ENCODE measurements at regions not wholly inside any gene's neighbourhood (a gene's known extent, or its start where the extent isn't known, plus 50 kb on each side); places are given as distances from the start of the nearest gene placed in this dataset.
A peak's percentile ranks its signal among the peaks of the same experiment; 100 is the strongest.

- Histone ChIP-seq H3K27ac (ENCODE audit: extremely low read length, insufficient read depth, low read length) (peak overlapping the region; percentile 93), H3K4me3 (replicated peaks in 1 of 3; ENCODE audit: insufficient read depth in 1 of 3, low read depth in 2 of 3, low read length in 3 of 3) (peak overlapping the region; percentile 60 to 77 (median 64)), H4K20me1 (ENCODE audit: insufficient read depth, low read length) (no peaks in the 10 kb centered on the region), H3K9ac (ENCODE audit: insufficient read depth, low read depth, low read length) (peak overlapping the region; percentile 84), H2AFZ (ENCODE audit: low read length) (no peak overlapping the region), H3K27me3 (ENCODE audit: control insufficient read depth in 1 of 2, insufficient read depth in 2 of 2, low read length in 2 of 2) (no peaks in the 10 kb centered on the region), H3K9me3 (ENCODE audit: low read length) (no peaks in the 10 kb centered on the region), H3K4me1 (ENCODE audit: insufficient read depth, low read length) (peaks cover 64% of the 10 kb centered on the region), H3K79me2 (ENCODE audit: insufficient read depth, low read length) (no peaks in the 10 kb centered on the region), H3K36me3 (replicated peaks in 1 of 2; ENCODE audit: control insufficient read depth in 1 of 2, insufficient read depth in 2 of 2, low read length in 2 of 2) (no peaks in the 10 kb centered on the region), H3K4me2 (ENCODE audit: low read depth, low read length) (peak overlapping the region; percentile 95)
- peak; percentile 1; the same call in 2 of the 3 replicates for ATAC-seq
- in situ Hi-C loops (cut with HindIII; ENCODE audit: extremely low pct_ligation_motif_present, low pct_unique_long_range_greater_than_20kb) (loop anchor here (5.0 kb wide), 1 partner anchor 160 kb away; the partner anchor contains the start of gene TBL1XR1), intact Hi-C loops (cut with micrococcal nuclease; ENCODE audit: unreplicated experiment) (loop anchor here (1.0 to 5.0 kb wide), 5 partner anchors 19 to 465 kb away; no protein-coding TSS in a partner anchor)
- ChIA-PET POLR2A (interaction anchor here (1.0 to 1.4 kb wide), 3 partner anchors 15 to 160 kb away, joined by 3 to 5 read pairs (median 3); partner anchors contain the start of gene TBL1XR1), CTCF (ENCODE audit: low intra/inter-chr PET ratio, low total read pairs) (no interaction called here)
- peak; percentile 88 for DNase-seq (ENCODE audit: low spot score)
- WGBS (ENCODE audit: low lambda C conversion rate): 5% methylated on average over 5 of the region's 5 CpGs
- peak; percentile 57 for FAIRE-seq
- no TSS peak for BruUV-seq (replicated peaks)
- TF ChIP-seq POGZ (CRISPR knock-in tag; IDR thresholded peaks at IDR 0.05) (0 out of 2 replicates have a peak, but pooled peaks have one; percentile 19), ZNF605 (CRISPR knock-in tag; IDR thresholded peaks at IDR 0.05) (0 out of 2 replicates have a peak, but pooled peaks have one; percentile 35), ZNF776 (CRISPR knock-in tag; IDR thresholded peaks at IDR 0.05) (no peak), SOX6 (IDR thresholded peaks at IDR 0.05) (no peak), SOX6 (CRISPR knock-in tag; IDR thresholded peaks at IDR 0.05) (peak; percentile 68), ZNF280D (CRISPR knock-in tag; IDR thresholded peaks at IDR 0.05) (0 out of 2 replicates have a peak, but pooled peaks have one; percentile 21), CREB1 (IDR thresholded peaks at IDR 0.05) (no peak), CREB1 (CRISPR knock-in tag; IDR thresholded peaks at IDR 0.05) (peak; percentile 63), ETV5 (CRISPR knock-in tag; IDR thresholded peaks at IDR 0.05; ENCODE audit: borderline replicate concordance) (peak; percentile 73; the same call in 1 of the 2 replicates), KMT2B (CRISPR knock-in tag; IDR thresholded peaks at IDR 0.05) (0 out of 2 replicates have a peak, but pooled peaks have one; percentile 30)
- TF ChIP-seq, protein P1, sequence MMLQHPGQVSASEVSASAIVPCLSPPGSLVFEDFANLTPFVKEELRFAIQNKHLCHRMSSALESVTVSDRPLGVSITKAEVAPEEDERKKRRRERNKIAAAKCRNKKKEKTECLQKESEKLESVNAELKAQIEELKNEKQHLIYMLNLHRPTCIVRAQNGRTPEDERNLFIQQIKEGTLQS (CRISPR knock-in tag; IDR thresholded peaks at IDR 0.05): 0 out of 2 replicates have a peak, but pooled peaks have one; percentile 42
- TF ChIP-seq, protein P2, sequence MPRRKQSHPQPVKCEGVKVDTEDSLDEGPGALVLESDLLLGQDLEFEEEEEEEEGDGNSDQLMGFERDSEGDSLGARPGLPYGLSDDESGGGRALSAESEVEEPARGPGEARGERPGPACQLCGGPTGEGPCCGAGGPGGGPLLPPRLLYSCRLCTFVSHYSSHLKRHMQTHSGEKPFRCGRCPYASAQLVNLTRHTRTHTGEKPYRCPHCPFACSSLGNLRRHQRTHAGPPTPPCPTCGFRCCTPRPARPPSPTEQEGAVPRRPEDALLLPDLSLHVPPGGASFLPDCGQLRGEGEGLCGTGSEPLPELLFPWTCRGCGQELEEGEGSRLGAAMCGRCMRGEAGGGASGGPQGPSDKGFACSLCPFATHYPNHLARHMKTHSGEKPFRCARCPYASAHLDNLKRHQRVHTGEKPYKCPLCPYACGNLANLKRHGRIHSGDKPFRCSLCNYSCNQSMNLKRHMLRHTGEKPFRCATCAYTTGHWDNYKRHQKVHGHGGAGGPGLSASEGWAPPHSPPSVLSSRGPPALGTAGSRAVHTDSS (CRISPR knock-in tag; conservative IDR thresholded peaks at IDR 0.05): no peak
- TF ChIP-seq, protein P3, sequence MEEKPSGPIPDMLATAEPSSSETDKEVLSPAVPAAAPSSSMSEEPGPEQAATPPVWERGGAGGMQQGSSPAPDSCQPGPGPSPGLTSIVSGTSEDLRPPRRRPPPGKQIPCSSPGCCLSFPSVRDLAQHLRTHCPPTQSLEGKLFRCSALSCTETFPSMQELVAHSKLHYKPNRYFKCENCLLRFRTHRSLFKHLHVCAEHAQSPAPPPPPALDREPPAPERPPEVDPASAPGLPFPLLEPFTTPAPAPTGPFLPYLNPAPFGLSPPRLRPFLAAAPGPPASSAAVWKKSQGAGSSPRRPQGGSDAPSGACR (CRISPR knock-in tag; IDR thresholded peaks at IDR 0.05): no peak
- TF ChIP-seq, protein P4, sequence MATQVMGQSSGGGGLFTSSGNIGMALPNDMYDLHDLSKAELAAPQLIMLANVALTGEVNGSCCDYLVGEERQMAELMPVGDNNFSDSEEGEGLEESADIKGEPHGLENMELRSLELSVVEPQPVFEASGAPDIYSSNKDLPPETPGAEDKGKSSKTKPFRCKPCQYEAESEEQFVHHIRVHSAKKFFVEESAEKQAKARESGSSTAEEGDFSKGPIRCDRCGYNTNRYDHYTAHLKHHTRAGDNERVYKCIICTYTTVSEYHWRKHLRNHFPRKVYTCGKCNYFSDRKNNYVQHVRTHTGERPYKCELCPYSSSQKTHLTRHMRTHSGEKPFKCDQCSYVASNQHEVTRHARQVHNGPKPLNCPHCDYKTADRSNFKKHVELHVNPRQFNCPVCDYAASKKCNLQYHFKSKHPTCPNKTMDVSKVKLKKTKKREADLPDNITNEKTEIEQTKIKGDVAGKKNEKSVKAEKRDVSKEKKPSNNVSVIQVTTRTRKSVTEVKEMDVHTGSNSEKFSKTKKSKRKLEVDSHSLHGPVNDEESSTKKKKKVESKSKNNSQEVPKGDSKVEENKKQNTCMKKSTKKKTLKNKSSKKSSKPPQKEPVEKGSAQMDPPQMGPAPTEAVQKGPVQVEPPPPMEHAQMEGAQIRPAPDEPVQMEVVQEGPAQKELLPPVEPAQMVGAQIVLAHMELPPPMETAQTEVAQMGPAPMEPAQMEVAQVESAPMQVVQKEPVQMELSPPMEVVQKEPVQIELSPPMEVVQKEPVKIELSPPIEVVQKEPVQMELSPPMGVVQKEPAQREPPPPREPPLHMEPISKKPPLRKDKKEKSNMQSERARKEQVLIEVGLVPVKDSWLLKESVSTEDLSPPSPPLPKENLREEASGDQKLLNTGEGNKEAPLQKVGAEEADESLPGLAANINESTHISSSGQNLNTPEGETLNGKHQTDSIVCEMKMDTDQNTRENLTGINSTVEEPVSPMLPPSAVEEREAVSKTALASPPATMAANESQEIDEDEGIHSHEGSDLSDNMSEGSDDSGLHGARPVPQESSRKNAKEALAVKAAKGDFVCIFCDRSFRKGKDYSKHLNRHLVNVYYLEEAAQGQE (IDR thresholded peaks at IDR 0.05; ENCODE audit: borderline replicate concordance in 1 of 2, low read depth in 1 of 2, low read length in 2 of 2): 0 out of 4 replicates have a peak, but pooled peaks of 1 of the 2 experiments have one; percentile 25
Observed at GRCh38 chr3:177357352-177358090, 160.2 kb upstream of the TBL1XR1 start.
